H9 (cell line): ENCODE measurements at regions not wholly inside any gene's neighbourhood (a gene's known extent, or its start where the extent isn't known, plus 50 kb on each side); places are given as distances from the start of the nearest gene placed in this dataset.
"Not testable (repeated sequence)": the region's sequence is repeated elsewhere in the genome, so short reads cannot be mapped to it uniquely, and the experiment has no call there.

Experiments
- DNase-seq: peaks from one replicate; pipeline ENCODE4 v3.0.0-alpha.2; 2017
- H2AFZ ChIP-seq: one replicate; pipeline ENCODE4 v1.6.1; 2013; ENCODE audit warnings: mild to moderate bottlenecking, low read length, control low read depth, moderate library complexity
- H2AK5ac ChIP-seq: 2 replicates; pipeline ENCODE4 v1.6.1; 2013; ENCODE audit warnings: low read length, control low read depth, mixed read lengths; ENCODE audit not compliant: insufficient read length
- H2BK120ac ChIP-seq: one replicate; pipeline ENCODE4 v1.6.1; 2013; ENCODE audit warnings: low read depth, mild to moderate bottlenecking, low read length, control low read depth, inconsistent platforms; ENCODE audit not compliant: poor library complexity, severe bottlenecking
- H2BK12ac ChIP-seq: 2 replicates; pipeline ENCODE4 v1.6.1; 2013; ENCODE audit warnings: low read length, control low read depth, mixed read lengths, low read depth; ENCODE audit not compliant: insufficient read length
- H2BK15ac ChIP-seq: 2 replicates; pipeline ENCODE4 v1.6.1; 2013; ENCODE audit warnings: low read depth, low read length, control low read depth
- H2BK20ac ChIP-seq: one replicate; pipeline ENCODE4 v1.6.1; 2013; ENCODE audit warnings: low read depth, mild to moderate bottlenecking, low read length, control low read depth, inconsistent platforms; ENCODE audit not compliant: poor library complexity, severe bottlenecking
- H2BK5ac ChIP-seq: 2 replicates; pipeline ENCODE4 v1.6.1; 2013; ENCODE audit warnings: low read length, control low read depth, mixed read lengths; ENCODE audit not compliant: insufficient read length
- H3K14ac ChIP-seq: 2 replicates; pipeline ENCODE4 v1.6.1; 2013; ENCODE audit warnings: low read length, control low read depth; ENCODE audit not compliant: insufficient read depth
- H3K18ac ChIP-seq: 2 replicates; pipeline ENCODE4 v1.6.1; 2013; ENCODE audit warnings: low read depth, mild to moderate bottlenecking, mixed read lengths, low read length, control low read depth; ENCODE audit not compliant: insufficient read length
- H3K23ac ChIP-seq: 2 replicates; pipeline ENCODE4 v1.6.1; 2013; ENCODE audit warnings: low read length, control low read depth, mixed read lengths, low read depth; ENCODE audit not compliant: insufficient read length
- H3K23me2 ChIP-seq: 2 replicates; pipeline ENCODE4 v1.6.1; 2013; ENCODE audit warnings: low read depth, mild to moderate bottlenecking, mixed read lengths, low read length, control low read depth; ENCODE audit not compliant: insufficient read length, poor library complexity, severe bottlenecking
- H3K27ac ChIP-seq: 2 replicates; pipeline ENCODE4 v1.5.1; 2013; ENCODE audit warnings: low read length, control low read depth, mixed read lengths, low read depth; ENCODE audit not compliant: insufficient read length
- H3K27me3 ChIP-seq: 2 replicates; pipeline ENCODE4 v1.6.1; 2013; ENCODE audit warnings: low read length, control low read depth, inconsistent platforms; ENCODE audit not compliant: insufficient read depth
- H3K4ac ChIP-seq: 2 replicates; pipeline ENCODE4 v1.6.1; 2013; ENCODE audit warnings: low read depth, mild to moderate bottlenecking, control low read depth, inconsistent platforms, low read length, moderate library complexity
- H3K4me1 ChIP-seq: 2 replicates; pipeline ENCODE4 v1.6.1; 2013; ENCODE audit warnings: low read length, control low read depth, inconsistent platforms; ENCODE audit not compliant: insufficient read depth
- H3K4me2 ChIP-seq: 2 replicates; pipeline ENCODE4 v1.6.1; 2013; ENCODE audit warnings: low read length, control low read depth, mixed read lengths; ENCODE audit not compliant: insufficient read length, insufficient read depth
- H3K56ac ChIP-seq: 2 replicates; pipeline ENCODE4 v1.6.1; 2013; ENCODE audit warnings: low read depth, mild to moderate bottlenecking, mixed read lengths, low read length, control low read depth; ENCODE audit not compliant: insufficient read length
- H3K79me1 ChIP-seq: 2 replicates; pipeline ENCODE4 v1.6.1; 2013; ENCODE audit warnings: low read depth, mild to moderate bottlenecking, moderate library complexity, low read length, control low read depth, inconsistent platforms; ENCODE audit not compliant: insufficient read depth, poor library complexity, severe bottlenecking
- H3K79me2 ChIP-seq: 2 replicates; pipeline ENCODE4 v1.6.1; 2013; ENCODE audit warnings: low read length, control low read depth, inconsistent platforms; ENCODE audit not compliant: insufficient read depth
- H3K9ac ChIP-seq: 2 replicates; pipeline ENCODE4 v1.6.1; 2013; ENCODE audit warnings: low read length, control low read depth, mixed read lengths; ENCODE audit not compliant: insufficient read length; ENCODE audit errors: extremely low read depth
- H3K9me3 ChIP-seq: one replicate; pipeline ENCODE4 v1.6.1; 2013; ENCODE audit warnings: low read depth, low read length, inconsistent platforms; ENCODE audit not compliant: control insufficient read depth
- H3T11ph ChIP-seq: one replicate; pipeline ENCODE4 v1.6.1; 2013; ENCODE audit warnings: mild to moderate bottlenecking, low read length, control low read depth, inconsistent platforms
- H4K20me1 ChIP-seq: one replicate; pipeline ENCODE4 v1.6.1; 2013; ENCODE audit not compliant: control insufficient read depth, insufficient read length, insufficient read depth
- H4K5ac ChIP-seq: 2 replicates; pipeline ENCODE4 v1.6.1; 2013; ENCODE audit warnings: low read depth, mild to moderate bottlenecking, mixed read lengths, low read length, control low read depth; ENCODE audit not compliant: insufficient read length
- H4K8ac ChIP-seq: replicated peaks from 2 replicates; pipeline ENCODE4 v1.6.1; 2013; ENCODE audit warnings: low read length, control low read depth, mixed read lengths, low read depth; ENCODE audit not compliant: insufficient read length
- H4K91ac ChIP-seq: 2 replicates; pipeline ENCODE4 v1.6.1; 2013; ENCODE audit warnings: low read depth, mild to moderate bottlenecking, moderate library complexity, mixed read lengths, low read length, control low read depth; ENCODE audit not compliant: insufficient read length
- H3K27ac Mint-ChIP-seq, 3 experiments: 2 replicates in 2 of 3; 3 replicates in 1 of 3; pipeline ENCODE4 v1.8.0; 2020 to 2021; ENCODE audit warnings: mixed read lengths in 3 of 3, mild to moderate bottlenecking in 1 of 3, moderate library complexity in 1 of 3
- H3K27me3 Mint-ChIP-seq: 2 replicates; pipeline ENCODE4 v1.8.0; 2021; ENCODE audit warnings: low read depth, mild to moderate bottlenecking, moderate library complexity, mixed read lengths
- H3K36me3 Mint-ChIP-seq, 3 experiments: 2 replicates in 2 of 3; 3 replicates in 1 of 3; pipeline ENCODE4 v1.8.0; 2020 to 2021; ENCODE audit warnings: low read depth in 3 of 3, mixed read lengths in 3 of 3; ENCODE audit not compliant: insufficient read depth in 1 of 3
- H3K4me1 Mint-ChIP-seq, 2 experiments: 2 replicates each; pipeline ENCODE4 v1.8.0; 2020; ENCODE audit warnings: mixed read lengths in 2 of 2
- H3K4me3 Mint-ChIP-seq, 2 experiments: 2 replicates in 1 of 2; 3 replicates in 1 of 2; pipeline ENCODE4 v1.8.0; 2020 to 2021; ENCODE audit warnings: mild to moderate bottlenecking in 2 of 2, mixed read lengths in 2 of 2, moderate library complexity in 1 of 2
- H3K9me3 Mint-ChIP-seq, 2 experiments: 2 replicates in 1 of 2; 3 replicates in 1 of 2; pipeline ENCODE4 v1.8.0; 2020; ENCODE audit warnings: mild to moderate bottlenecking in 2 of 2, mixed read lengths in 2 of 2, moderate library complexity in 1 of 2
- WGBS: extraction: QIAGEN DNeasy Blood & Tissue Kit; methylation state at CpG from one replicate; pipeline ENCODE4 v1.1.7; 2013; ENCODE audit warnings: missing lambda C conversion rate, low lambda C conversion rate, mixed read lengths; ENCODE audit not compliant: insufficient read length; ENCODE audit errors: extremely low coverage; 5-methylcytosine and 5-hydroxymethylcytosine counted together

DNA sequence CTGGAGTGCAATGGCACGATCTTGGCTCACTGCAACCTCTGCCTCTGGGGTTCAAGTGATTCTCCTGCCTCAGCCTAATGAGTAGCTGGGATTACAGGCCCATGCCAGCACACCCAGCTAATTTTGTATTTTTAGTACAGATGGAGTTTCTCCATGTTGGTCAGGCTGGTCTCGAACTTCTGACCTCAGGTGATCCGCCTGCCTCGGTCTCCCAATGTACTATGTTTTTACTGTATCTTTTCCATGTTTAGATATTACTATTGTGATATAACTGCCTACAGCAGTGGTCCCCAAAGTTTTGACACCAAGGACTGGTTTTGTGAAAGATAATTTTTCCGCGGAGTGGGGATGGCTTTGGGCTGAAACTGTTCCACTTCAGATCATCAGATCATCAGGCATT lies 187.0 kb upstream of the TPTE start:
- peaks cover 82% of the 10 kb centered on the region for H3K9me3 ChIP-seq
- H3K4me3 Mint-ChIP-seq, H3K23me2 ChIP-seq, H2BK120ac ChIP-seq, H3K56ac ChIP-seq, H3K18ac ChIP-seq, H4K91ac ChIP-seq, H3K9ac ChIP-seq, H2BK5ac ChIP-seq, H3K79me1 ChIP-seq, H2BK15ac ChIP-seq, H4K8ac ChIP-seq, H3K27ac Mint-ChIP-seq, H3K27me3 ChIP-seq, H3K4me2 ChIP-seq, H3K4me1 ChIP-seq, H2BK20ac ChIP-seq, H4K20me1 ChIP-seq, H3K23ac ChIP-seq, H3K14ac ChIP-seq, H2AFZ ChIP-seq, H3K4me1 Mint-ChIP-seq, H3K27me3 Mint-ChIP-seq, H2BK12ac ChIP-seq, H3K4ac ChIP-seq, H3K79me2 ChIP-seq, H4K5ac ChIP-seq, H3K27ac ChIP-seq, H2AK5ac ChIP-seq, H3T11ph ChIP-seq, DNase-seq: not testable (repeated sequence)
- no CpG with 5 or more reads among the region's 6 CpGs for WGBS
- Mint-ChIP-seq H3K36me3 (peaks cover 27 to 60% (median 49%) of the 10 kb centered on the region in 3 experiments), H3K9me3 (peaks cover 79 to 83% of the 10 kb centered on the region in 2 experiments)

DNA sequence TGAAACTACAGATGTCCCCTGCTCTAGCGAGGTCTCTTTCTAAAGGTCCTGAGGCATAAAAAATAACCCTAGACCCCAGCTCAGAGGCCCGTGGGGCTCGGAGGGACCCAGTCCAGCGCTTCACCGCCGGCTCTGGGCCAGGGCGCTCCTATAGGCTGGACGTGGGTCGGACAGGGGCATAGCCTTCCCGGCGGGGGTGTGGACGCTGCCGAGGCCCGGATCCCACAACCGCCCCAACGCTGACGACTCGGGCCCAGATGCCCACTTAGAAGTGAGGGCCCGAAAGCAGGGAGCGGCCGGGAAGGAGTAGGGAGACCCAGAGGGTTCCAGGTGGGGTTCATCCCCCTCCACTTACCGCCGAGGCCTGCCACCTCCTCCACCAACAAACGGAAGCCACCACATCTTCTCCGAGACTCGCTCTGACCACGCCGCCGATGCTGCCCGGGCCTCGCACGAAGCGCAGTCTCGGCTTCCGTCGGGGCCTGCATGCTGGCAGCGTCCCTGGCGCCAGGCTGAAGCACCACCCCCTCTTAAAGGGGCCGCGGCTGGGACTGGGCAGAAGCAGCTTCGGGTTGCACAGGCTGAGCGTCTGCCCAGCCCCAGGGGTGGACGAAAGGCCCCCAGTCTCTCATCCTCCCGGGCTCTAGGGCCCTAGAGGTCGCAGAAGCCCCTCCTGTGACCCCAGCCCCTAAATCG lies 179.0 kb upstream of the TPTE start:
- not testable (repeated sequence) for H3K23ac ChIP-seq, H3K79me2 ChIP-seq, H2BK12ac ChIP-seq, H2BK20ac ChIP-seq, H3K4me1 ChIP-seq, H4K8ac ChIP-seq, H4K91ac ChIP-seq, H3K27ac Mint-ChIP-seq, H3K79me1 ChIP-seq, H2BK120ac ChIP-seq, H2AK5ac ChIP-seq, H3K4ac ChIP-seq, H3K4me1 Mint-ChIP-seq, H3K23me2 ChIP-seq, H3K18ac ChIP-seq, H2AFZ ChIP-seq, H3K56ac ChIP-seq, H4K5ac ChIP-seq, H3T11ph ChIP-seq, H3K4me3 Mint-ChIP-seq, H2BK5ac ChIP-seq, H3K4me2 ChIP-seq, H3K27me3 ChIP-seq, H2BK15ac ChIP-seq, H3K27ac ChIP-seq, DNase-seq, H3K9ac ChIP-seq, H3K14ac ChIP-seq, H4K20me1 ChIP-seq
- Mint-ChIP-seq H3K36me3 (peaks cover 30 to 56% (median 39%) of the 10 kb centered on the region in 3 experiments), H3K27me3 (peaks cover 10% of the 10 kb centered on the region), H3K9me3 (peaks cover 79 to 86% of the 10 kb centered on the region in 2 experiments)
- H3K9me3 ChIP-seq: peaks cover 66% of the 10 kb centered on the region
- WGBS: no CpG with 5 or more reads among the region's 46 CpGs
